Fibroblast of villous mesenchyme (primary cell): ENCODE measurements at regions not wholly inside any gene's neighbourhood (a gene's known extent, or its start where the extent isn't known, plus 50 kb on each side); places are given as distances from the start of the nearest gene placed in this dataset.
"Not testable (repeated sequence)": the region's sequence is repeated elsewhere in the genome, so short reads cannot be mapped to it uniquely, and the experiment has no call there.

Source experiments
- DNase-seq: peaks from one replicate; pipeline ENCODE4 v3.0.0-alpha.2; 2010; ENCODE audit warnings: low read depth
- H3K4me3 ChIP-seq: 2 replicates; pipeline ENCODE4 v1.5.1; 2011; ENCODE audit warnings: low read depth, mild to moderate bottlenecking, low read length
- TF ChIP-seq, protein P1 (sequence below): IDR thresholded peaks from 2 replicates; pipeline ENCODE4 v1.5.1; 2012; ENCODE audit warnings: low read depth, mild to moderate bottlenecking, low read length; ENCODE audit not compliant: insufficient read depth

DNA sequence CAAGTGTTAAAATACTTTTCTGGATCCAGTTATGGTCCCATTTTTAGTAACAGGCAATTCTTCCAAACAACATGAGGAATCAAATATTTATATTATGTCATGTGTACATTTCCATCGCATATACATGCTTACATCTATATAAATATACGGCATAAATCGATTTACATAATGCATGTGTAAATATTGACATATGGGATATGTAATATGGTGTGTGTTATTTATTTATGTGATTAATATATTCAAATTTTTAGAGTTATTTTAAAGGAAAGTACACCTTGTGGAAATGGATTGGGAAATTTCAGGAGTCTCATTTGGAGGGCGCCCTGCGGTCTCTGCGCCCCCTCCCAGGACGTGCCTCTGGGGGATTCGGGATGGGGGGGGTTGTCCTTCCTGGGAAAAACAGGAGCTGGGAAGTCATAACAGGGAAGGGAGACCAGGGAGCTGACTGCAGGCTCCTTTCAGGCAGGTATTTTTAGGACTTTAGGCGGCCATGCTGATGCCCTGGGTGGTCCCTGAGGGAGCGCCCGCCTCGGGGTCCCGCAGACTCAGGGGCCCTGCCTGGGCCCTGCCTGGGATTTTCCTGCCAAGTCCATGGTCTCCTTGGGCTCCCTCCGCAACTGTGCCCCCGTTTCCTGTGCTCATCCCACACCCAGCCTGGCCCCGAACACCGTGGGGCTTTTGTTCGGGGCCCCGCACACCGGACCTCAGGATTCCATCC is 82.7 kb upstream of the SFSWAP start:
- TF ChIP-seq, protein P1, sequence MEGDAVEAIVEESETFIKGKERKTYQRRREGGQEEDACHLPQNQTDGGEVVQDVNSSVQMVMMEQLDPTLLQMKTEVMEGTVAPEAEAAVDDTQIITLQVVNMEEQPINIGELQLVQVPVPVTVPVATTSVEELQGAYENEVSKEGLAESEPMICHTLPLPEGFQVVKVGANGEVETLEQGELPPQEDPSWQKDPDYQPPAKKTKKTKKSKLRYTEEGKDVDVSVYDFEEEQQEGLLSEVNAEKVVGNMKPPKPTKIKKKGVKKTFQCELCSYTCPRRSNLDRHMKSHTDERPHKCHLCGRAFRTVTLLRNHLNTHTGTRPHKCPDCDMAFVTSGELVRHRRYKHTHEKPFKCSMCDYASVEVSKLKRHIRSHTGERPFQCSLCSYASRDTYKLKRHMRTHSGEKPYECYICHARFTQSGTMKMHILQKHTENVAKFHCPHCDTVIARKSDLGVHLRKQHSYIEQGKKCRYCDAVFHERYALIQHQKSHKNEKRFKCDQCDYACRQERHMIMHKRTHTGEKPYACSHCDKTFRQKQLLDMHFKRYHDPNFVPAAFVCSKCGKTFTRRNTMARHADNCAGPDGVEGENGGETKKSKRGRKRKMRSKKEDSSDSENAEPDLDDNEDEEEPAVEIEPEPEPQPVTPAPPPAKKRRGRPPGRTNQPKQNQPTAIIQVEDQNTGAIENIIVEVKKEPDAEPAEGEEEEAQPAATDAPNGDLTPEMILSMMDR = no peak
- H3K4me3 ChIP-seq = no peak overlapping the region
- DNase-seq = no peak

- DNase-seq = no peak
- H3K4me3 ChIP-seq = no peak overlapping the region
- TF ChIP-seq, protein P1 = no peak
These were observed 82.0 kb upstream of the SFSWAP start for GRCh38 chr12:131628766-131629448.

DNA sequence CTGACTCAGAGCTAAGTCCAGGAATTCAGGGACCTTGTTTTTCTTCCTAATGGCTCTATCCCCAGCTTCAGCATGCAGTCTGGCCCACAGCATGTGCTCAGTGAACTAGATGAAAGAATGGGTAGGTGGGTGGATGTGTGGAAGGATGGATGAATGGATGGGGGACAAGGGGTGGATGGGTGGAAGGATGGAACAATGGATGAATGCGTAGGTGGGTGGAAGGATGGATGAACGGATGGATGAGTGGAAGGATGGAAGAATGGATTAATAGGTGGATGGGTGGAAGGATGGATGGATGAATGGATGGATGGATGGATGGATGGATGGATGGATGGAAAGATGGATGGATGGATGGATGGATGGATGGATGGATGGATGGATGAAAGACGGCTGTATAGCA is 79.7 kb upstream of the SFSWAP start:
- TF ChIP-seq, protein P1 = no peak
- H3K4me3 ChIP-seq = no peak overlapping the region
- DNase-seq = no peak

DNA sequence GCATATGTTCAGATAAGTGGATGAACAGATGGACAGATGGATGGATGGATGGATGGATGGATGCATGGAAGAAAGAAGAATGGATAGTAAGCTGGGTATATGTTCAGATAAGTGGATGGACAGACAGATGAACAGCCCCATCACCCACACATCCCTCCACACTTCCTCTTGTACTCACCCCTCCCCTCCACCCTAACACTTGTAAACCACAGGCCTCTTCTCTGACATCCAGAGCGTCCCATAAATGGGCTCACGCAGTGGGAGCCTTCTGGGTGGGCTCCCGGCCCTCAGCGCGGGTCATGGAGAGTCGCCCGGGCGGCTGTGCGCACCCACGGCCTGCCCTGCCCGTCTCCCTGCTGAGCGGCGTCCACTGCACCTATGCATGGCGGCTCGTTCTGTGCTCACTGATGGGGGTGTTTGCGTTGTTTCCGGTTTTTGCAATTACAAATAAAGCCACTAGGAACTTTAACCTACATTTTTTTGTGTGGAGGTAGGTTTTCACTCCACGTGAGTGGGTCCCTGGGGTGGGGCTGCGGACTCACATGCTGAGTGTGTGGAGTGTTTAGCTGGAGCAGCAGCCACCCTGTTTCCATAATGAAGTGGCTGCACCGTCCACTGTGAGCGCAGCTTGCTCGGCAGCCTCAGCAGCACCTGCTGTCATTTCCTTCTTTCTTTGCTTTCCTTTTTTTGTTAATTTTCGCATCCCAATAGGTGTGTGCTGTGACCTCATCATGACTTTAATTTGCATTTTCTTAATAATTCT is 78.8 kb upstream of the SFSWAP start:
- H3K4me3 ChIP-seq, DNase-seq: not testable (repeated sequence)

DNA sequence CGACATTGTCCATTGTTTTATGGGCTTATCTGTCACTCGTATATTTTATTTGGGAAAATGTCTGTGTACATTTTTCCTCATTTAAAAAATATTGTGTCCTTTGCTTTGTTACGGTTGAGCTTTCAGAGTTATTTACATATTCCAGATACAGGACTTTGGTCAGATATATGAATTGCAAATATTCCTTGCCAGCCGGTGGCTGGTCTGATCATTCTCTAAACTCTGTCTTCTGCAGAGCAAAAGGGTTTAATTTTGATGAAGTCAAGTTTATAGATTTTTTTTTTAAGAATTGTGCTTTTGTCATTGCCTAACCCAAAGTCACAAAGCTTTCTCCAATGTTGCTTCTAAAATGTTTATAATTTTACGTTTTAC is 78.3 kb upstream of the SFSWAP start:
- not testable (repeated sequence) for DNase-seq, H3K4me3 ChIP-seq

GRCh38 chr12:131633610-131634009 is 77.3 kb upstream of the SFSWAP start:
- not testable (repeated sequence) for DNase-seq, H3K4me3 ChIP-seq

GRCh38 chr12:131634037-131634436 is 76.9 kb upstream of the SFSWAP start:
- TF ChIP-seq, protein P1 = no peak
- no peak for DNase-seq
- no peak overlapping the region for H3K4me3 ChIP-seq

DNA sequence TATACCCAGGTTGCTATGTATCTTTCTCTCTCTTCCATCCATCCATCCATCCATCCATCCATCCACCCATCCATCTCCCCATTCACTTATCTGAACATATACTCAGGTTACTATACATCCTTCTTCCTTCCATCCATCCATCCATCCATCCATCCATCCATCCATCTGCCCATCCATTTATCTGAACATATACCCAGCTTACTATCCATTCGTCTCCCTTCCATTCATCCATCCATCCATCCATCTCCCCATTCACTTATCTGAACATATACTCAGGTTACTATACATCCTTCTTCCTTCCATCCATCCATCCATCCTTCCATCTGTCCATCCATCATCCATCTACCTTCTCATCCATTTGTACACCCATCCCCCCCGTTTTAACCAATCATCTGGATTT is 75.9 kb upstream of the SFSWAP start:
- H3K4me3 ChIP-seq, DNase-seq: not testable (repeated sequence)

DNA sequence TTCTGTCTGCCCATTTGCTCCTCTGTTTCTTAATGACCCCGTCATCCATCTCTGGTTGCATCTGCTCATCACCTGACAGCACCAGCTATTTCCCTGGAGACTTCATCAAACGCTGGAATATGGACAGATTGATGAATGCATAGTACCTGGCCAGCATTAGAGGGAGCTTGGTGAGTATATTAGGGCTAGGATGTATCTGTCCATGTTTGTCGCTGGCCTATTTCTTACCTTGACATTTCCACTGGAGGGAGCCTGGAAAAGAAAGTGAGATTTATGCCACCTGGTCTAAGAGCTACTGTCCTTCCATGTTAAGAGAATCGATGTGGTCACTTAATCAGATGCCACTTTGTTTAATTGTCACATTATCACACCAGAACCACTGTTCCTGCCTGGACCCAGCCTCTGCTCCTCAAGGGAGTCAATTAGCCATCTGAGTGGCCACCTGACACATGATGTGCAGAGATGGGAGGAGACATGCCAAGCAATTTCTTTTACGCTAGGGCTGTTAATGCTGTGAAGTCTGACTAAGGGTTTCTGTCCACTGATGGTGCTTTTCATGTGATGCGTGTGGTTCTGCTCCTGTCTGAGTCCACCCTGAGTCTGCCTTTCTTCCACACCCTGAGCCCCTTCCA is 75.3 kb upstream of the SFSWAP start:
- DNase-seq = no peak
- TF ChIP-seq, protein P1 = no peak
- H3K4me3 ChIP-seq = no peak overlapping the region
